ENCODE measurements at regions not wholly inside any gene's neighbourhood (a gene's known extent, or its start where the extent isn't known, plus 50 kb on each side); places are given as distances from the start of the nearest gene placed in this dataset.

- TF ChIP-seq GATA3 (IDR thresholded peaks at IDR 0.05; ENCODE audit: low read depth, low read length): no peak
- no peak for TF ChIP-seq GATA2 (IDR thresholded peaks at IDR 0.05; ENCODE audit: low read depth, low read length)
Observed at GRCh38 chr6:21922086-21922485, 328.5 kb downstream of the SOX4 start.
